HCT116 (cell line): ENCODE measurements at regions not wholly inside any gene's neighbourhood (a gene's known extent, or its start where the extent isn't known, plus 50 kb on each side); places are given as distances from the start of the nearest gene placed in this dataset.

Source experiments
- ATAC-seq: fragments of 200-7000 bp; cut with Tn5 transposase; 2 replicates; pipeline ENCODE4 v1.9.1; 2020; ENCODE audit warnings: mild to moderate bottlenecking, moderate library complexity
- BruUV-seq: library from RNA; stranded (reverse); fragments of 400-500 nt; replicated peaks from 2 replicates; lab custom pipeline; 2021; lab: Mats Ljungman, UMichigan
- CTCF ChIA-PET: fragments of 300-600 bp; sonication (Branson Sonifier 250); formaldehyde crosslinking; loops from one replicate; lab custom pipeline; 2021; ENCODE audit warnings: antibody characterized with exemption; lab: Charles Lee
- POLR2A ChIA-PET: fragments of 300-600, 350-600 bp; sonication (Branson Sonifier 250); formaldehyde crosslinking; loops from one replicate; lab custom pipeline; 2021; ENCODE audit warnings: antibody characterized with exemption; lab: Charles Lee
- RAD21 ChIA-PET, 2 experiments: fragments of 300-600 bp; sonication (Branson Sonifier 250); formaldehyde crosslinking; loops; one replicate each; lab custom pipeline; 2023; ENCODE audit warnings: low total read pairs in 2 of 2; ENCODE audit not compliant: uncharacterized antibody in 2 of 2, unreplicated experiment in 2 of 2, low non-redundant PET in 1 of 2; lab: Charles Lee
- DNase-seq: peaks from one replicate; pipeline ENCODE4 v3.0.0-alpha.2; 2010; ENCODE audit warnings: low read depth, low spot score
- H2AFZ ChIP-seq: fragments of 200-600 bp; shearing (Covaris generic), sonication (generic); 2 replicates; pipeline ENCODE4 v1.6.1; 2017; ENCODE audit warnings: low read depth, mixed run types, mixed read lengths, antibody characterized with exemption, low read length; ENCODE audit not compliant: poor library complexity, severe bottlenecking
- H3K27ac ChIP-seq: 2 replicates; pipeline ENCODE4 v1.5.1; 2012; ENCODE audit warnings: low read depth, low read length
- H3K27me3 ChIP-seq: fragments of 200-600 bp; sonication (generic); 2 replicates; pipeline ENCODE4 v1.6.1; 2016; ENCODE audit warnings: mixed run types, low read length, mixed read lengths; ENCODE audit not compliant: insufficient read depth
- H3K36me3 ChIP-seq, 2 experiments: fragments of 200-500 bp in 1 of 2; fragments of 200-600 bp in 1 of 2; sonication (Bioruptor generic) in 1 of 2; sonication (generic) in 1 of 2; 2 replicates each; pipeline versions ENCODE4 v1.5.1 to v1.6.1; 2014 to 2016; ENCODE audit warnings: low read length in 2 of 2, inconsistent platforms in 1 of 2, mixed read lengths in 1 of 2, mixed run types in 1 of 2; ENCODE audit not compliant: insufficient read depth in 2 of 2, control insufficient read depth in 1 of 2
- H3K4me1 ChIP-seq, 2 experiments: fragments of 200-600 bp in 1 of 2; sonication (generic) in 1 of 2; 2 replicates each; pipeline versions ENCODE4 v1.5.1 to v1.6.1; 2012 to 2017; ENCODE audit warnings: low read length in 2 of 2, inconsistent platforms in 1 of 2, mild to moderate bottlenecking in 1 of 2, mixed read lengths in 1 of 2, mixed run types in 1 of 2, moderate library complexity in 1 of 2; ENCODE audit not compliant: insufficient read depth in 2 of 2, control insufficient read depth in 1 of 2
- H3K4me2 ChIP-seq: fragments of 200-600 bp; sonication (generic); 2 replicates; pipeline ENCODE4 v1.6.1; 2017; ENCODE audit warnings: mixed run types, low read length, mixed read lengths
- H3K4me3 ChIP-seq, 2 experiments: fragments of 200-600 bp in 1 of 2; sonication (generic) in 1 of 2; replicated peaks in 1 of 2; 2 replicates each; pipeline ENCODE4 v1.5.1; 2011 to 2016; ENCODE audit warnings: low read length in 2 of 2, control low read depth in 1 of 2, low read depth in 1 of 2, mild to moderate bottlenecking in 1 of 2, mixed read lengths in 1 of 2, mixed run types in 1 of 2
- H3K79me2 ChIP-seq: fragments of 200-600 bp; sonication (generic); 2 replicates; pipeline ENCODE4 v1.6.1; 2017; ENCODE audit warnings: mild to moderate bottlenecking, mixed run types, low read length, moderate library complexity, mixed read lengths; ENCODE audit not compliant: insufficient read depth
- H3K9ac ChIP-seq: fragments of 200-600 bp; sonication (generic); 2 replicates; pipeline ENCODE4 v1.6.1; 2016; ENCODE audit warnings: low read length, mixed read lengths
- H3K9me2 ChIP-seq: fragments of 200-600 bp; sonication (generic), shearing (Covaris generic); 2 replicates; pipeline ENCODE4 v1.6.1; 2017; ENCODE audit warnings: mixed run types, mild to moderate bottlenecking, moderate library complexity; ENCODE audit not compliant: insufficient read depth
- H3K9me3 ChIP-seq, 2 experiments: fragments of 200-500 bp in 1 of 2; fragments of 200-600 bp in 1 of 2; sonication (Bioruptor generic) in 1 of 2; sonication (generic) in 1 of 2; 2 replicates each; pipeline ENCODE4 v1.6.1; 2014 to 2017; ENCODE audit warnings: low read length in 2 of 2, mixed read lengths in 2 of 2, inconsistent platforms in 1 of 2, low read depth in 1 of 2, mild to moderate bottlenecking in 1 of 2, mixed run types in 1 of 2, moderate library complexity in 1 of 2; ENCODE audit not compliant: control insufficient read depth in 1 of 2, insufficient read depth in 1 of 2
- H4K20me1 ChIP-seq: fragments of 200-600 bp; sonication (generic), shearing (Covaris generic); 2 replicates; pipeline ENCODE4 v1.6.1; 2017; ENCODE audit warnings: mixed run types, mild to moderate bottlenecking, moderate library complexity; ENCODE audit not compliant: insufficient read depth
- ATF3 ChIP-seq: IDR thresholded peaks from 2 replicates; pipeline ENCODE4 v1.6.1; 2012
- CEBPB ChIP-seq: IDR thresholded peaks from 2 replicates; pipeline ENCODE4 v1.6.1; 2012; ENCODE audit warnings: low read depth
- EGR1 ChIP-seq: IDR thresholded peaks from 2 replicates; pipeline ENCODE4 v1.6.1; 2012; ENCODE audit warnings: low read depth
- ELF1 ChIP-seq: IDR thresholded peaks from 2 replicates; pipeline ENCODE4 v1.6.1; 2012; ENCODE audit warnings: low read depth, borderline replicate concordance
- EZH2 ChIP-seq: fragments of 200-600 bp; sonication (generic); IDR thresholded peaks from 2 replicates; pipeline ENCODE4 v1.6.1; 2017; ENCODE audit warnings: antibody characterized with exemption, mixed run types
- EZH2phosphoT487 ChIP-seq: fragments of 200-600 bp; IDR thresholded peaks from 2 replicates; pipeline ENCODE4 v1.6.1; 2018; ENCODE audit warnings: antibody characterized with exemption, borderline replicate concordance
- MAX ChIP-seq: IDR thresholded peaks from 2 replicates; pipeline ENCODE4 v1.6.1; 2012
- POLR2A ChIP-seq: IDR thresholded peaks from 2 replicates; pipeline ENCODE4 v1.7.0; 2011; ENCODE audit warnings: borderline replicate concordance; ENCODE audit not compliant: insufficient read depth, insufficient read length; ENCODE audit errors: extremely low read depth
- RAD21 ChIP-seq: IDR thresholded peaks from 2 replicates; pipeline ENCODE4 v1.6.1; 2012; ENCODE audit warnings: low read depth, mild to moderate bottlenecking
- REST ChIP-seq: IDR thresholded peaks from 2 replicates; pipeline ENCODE4 v1.6.1; 2012; ENCODE audit warnings: low read depth
- SIN3A ChIP-seq: IDR thresholded peaks from 2 replicates; pipeline ENCODE4 v1.6.1; 2012; ENCODE audit warnings: low read depth
- SP1 ChIP-seq: IDR thresholded peaks from 2 replicates; pipeline ENCODE4 v1.6.1; 2012; ENCODE audit warnings: low read depth
- SRF ChIP-seq: IDR thresholded peaks from 2 replicates; pipeline ENCODE4 v1.6.1; 2012; ENCODE audit warnings: low read depth
- TCF7L2 ChIP-seq: IDR thresholded peaks from 2 replicates; pipeline ENCODE4 v1.7.0; 2011; ENCODE audit warnings: borderline replicate concordance, inconsistent platforms; ENCODE audit not compliant: insufficient read depth, insufficient read length; ENCODE audit errors: extremely low read depth
- YY1 ChIP-seq: IDR thresholded peaks from 2 replicates; pipeline ENCODE4 v1.6.1; 2011; ENCODE audit warnings: low read length, low read depth, moderate library complexity, mild to moderate bottlenecking; ENCODE audit not compliant: insufficient replicate concordance; ENCODE audit errors: extremely low read depth
- ZBTB33 ChIP-seq: IDR thresholded peaks from 2 replicates; pipeline ENCODE4 v1.6.1; 2011; ENCODE audit warnings: mild to moderate bottlenecking, low read length, moderate library complexity; ENCODE audit not compliant: insufficient replicate concordance; ENCODE audit errors: extremely low read depth
- ZFX ChIP-seq: fragments of 450-650 bp; IDR thresholded peaks from 2 replicates; pipeline ENCODE4 v1.6.1; 2017
- ZNF274 ChIP-seq: fragments of 200-500 bp; sonication (Bioruptor generic); IDR thresholded peaks from 2 replicates; pipeline ENCODE4 v1.6.1; 2014; ENCODE audit warnings: mild to moderate bottlenecking, low read depth, low read length, inconsistent platforms
- intact Hi-C: fragments of 100-400 bp; cut with micrococcal nuclease; formaldehyde crosslinking; loops from 2 replicates; pipeline ENCODE4 v1.10.0; 2022

- DNase-seq, result no peak
- no peaks in the 10 kb centered on the region for H3K27me3 ChIP-seq
- no peak for ATAC-seq
- H3K36me3 ChIP-seq, result no peaks in the 10 kb centered on the region
- intact Hi-C loops, result loop anchor here (1.0 kb wide), 1 partner anchor 8 kb away; no protein-coding TSS in a partner anchor
- POLR2A ChIA-PET, result no interaction called here
- no peak overlapping the region for H3K4me2 ChIP-seq
- H3K79me2 ChIP-seq, result no peaks in the 10 kb centered on the region
- no peak overlapping the region for H2AFZ ChIP-seq
- H3K9me3 ChIP-seq, result peaks cover 0 to 10% of the 10 kb centered on the region in 2 experiments; a peak in 1 of 4 replicates
- RAD21 ChIA-PET, result no interaction called here
- CTCF ChIA-PET, result no interaction called here
- no TSS peak for BruUV-seq
- no peaks in the 10 kb centered on the region for H3K4me1 ChIP-seq
- H3K9ac ChIP-seq, result no peak overlapping the region
- no peak overlapping the region for H3K27ac ChIP-seq
- no peaks in the 10 kb centered on the region for H3K9me2 ChIP-seq
- TF ChIP-seq RAD21, result no peak
- no peak for TF ChIP-seq CEBPB
- TF ChIP-seq EZH2, result no peak
- no peak for TF ChIP-seq ZNF274
- TF ChIP-seq ATF3, result no peak
- no peak for TF ChIP-seq ELF1
- no peak for TF ChIP-seq MAX
- TF ChIP-seq SRF, result no peak
- no peak for TF ChIP-seq ZFX
- no peak for TF ChIP-seq SP1
- TF ChIP-seq YY1, result no peak
- no peak for TF ChIP-seq TCF7L2
- no peak for TF ChIP-seq EGR1
- no peak for TF ChIP-seq SIN3A
- no peak for TF ChIP-seq ZBTB33
- no peak for TF ChIP-seq POLR2A
- no peak for TF ChIP-seq REST
- no peak for TF ChIP-seq EZH2phosphoT487
- H3K4me3 ChIP-seq, result no peak overlapping the region
- no peaks in the 10 kb centered on the region for H4K20me1 ChIP-seq
These were observed 1267.6 kb upstream of the PIK3C3 start for GRCh38 chr18:40687399-40687798.
